ENCODE measurements at regions not wholly inside any gene's neighbourhood (a gene's known extent, or its start where the extent isn't known, plus 50 kb on each side); places are given as distances from the start of the nearest gene placed in this dataset.

- POLR2A ChIA-PET = no interaction called here
- no peak for TF ChIP-seq POLR2AphosphoS5 (IDR thresholded peaks at IDR 0.05; ENCODE audit: low read depth, low read length)
- TF ChIP-seq REST (IDR thresholded peaks at IDR 0.05; ENCODE audit: insufficient read depth in 1 of 2, low read depth in 2 of 2, low read length in 1 of 2) = no peak
- no peak for TF ChIP-seq TCF7L2 (IDR thresholded peaks at IDR 0.05; ENCODE audit: low read depth, low read length)
- TF ChIP-seq CTCF (IDR thresholded peaks at IDR 0.05) = no peak
- no peak for TF ChIP-seq SIN3A (IDR thresholded peaks at IDR 0.05; ENCODE audit: borderline replicate concordance, insufficient read depth, low read depth, low read length)
- H3K27ac ChIP-seq (ENCODE audit: low read length) = no peak overlapping the region
- CTCF ChIA-PET = no interaction called here
- no peaks in the 10 kb centered on the region for H3K27me3 ChIP-seq (ENCODE audit: control insufficient read depth, insufficient read depth, low read length)
- no TSS peak for BruUV-seq (replicated peaks)
- H3K4me3 ChIP-seq (ENCODE audit: low read depth in 2 of 2, low read length in 2 of 2) = no peak overlapping the region
- H3K36me3 ChIP-seq (ENCODE audit: control insufficient read depth, insufficient read depth, low read length) = no peaks in the 10 kb centered on the region
- intact Hi-C loops (cut with micrococcal nuclease; ENCODE audit: unreplicated experiment) (no loop called here), in situ Hi-C loops (cut with HindIII; ENCODE audit: low pct_unique_long_range_greater_than_20kb, low sequenced_read_pairs) (no loop called here)
- ATAC-seq (no peak), DNase-seq (ENCODE audit: low read depth, low spot score) (no peak)
- H3K4me1 ChIP-seq (ENCODE audit: control insufficient read depth, insufficient read depth, low read length) = no peaks in the 10 kb centered on the region
- peaks cover 3% of the 10 kb centered on the region; the same call in 1 of the 2 replicates for H3K9me3 ChIP-seq (ENCODE audit: control insufficient read depth, insufficient read depth, low read depth, low read length)
Measured at GRCh38 chr3:34463414-34463813, 665.0 kb downstream of the PDCD6IP start.

- BruUV-seq (replicated peaks) = no TSS peak
- intact Hi-C loops (cut with micrococcal nuclease; ENCODE audit: unreplicated experiment) = no loop called here
- TF ChIP-seq REST (IDR thresholded peaks at IDR 0.05; ENCODE audit: insufficient read depth in 1 of 2, low read depth in 2 of 2, low read length in 1 of 2) (no peak), SIN3A (IDR thresholded peaks at IDR 0.05; ENCODE audit: borderline replicate concordance, insufficient read depth, low read depth, low read length) (no peak), POLR2AphosphoS5 (IDR thresholded peaks at IDR 0.05; ENCODE audit: low read depth, low read length) (no peak), TCF7L2 (IDR thresholded peaks at IDR 0.05; ENCODE audit: low read depth, low read length) (no peak), CTCF (IDR thresholded peaks at IDR 0.05) (no peak)
- H3K27ac ChIP-seq (ENCODE audit: low read length) = no peak overlapping the region
- no peaks in the 10 kb centered on the region for H3K36me3 ChIP-seq (ENCODE audit: control insufficient read depth, insufficient read depth, low read length)
- no peak for ATAC-seq
- no peaks in the 10 kb centered on the region for H3K27me3 ChIP-seq (ENCODE audit: control insufficient read depth, insufficient read depth, low read length)
- no peak for DNase-seq (ENCODE audit: low read depth, low spot score)
- no peak overlapping the region for H3K4me3 ChIP-seq (ENCODE audit: low read depth in 2 of 2, low read length in 2 of 2)
- ChIA-PET CTCF (no interaction called here), POLR2A (no interaction called here)
- in situ Hi-C loops (cut with HindIII; ENCODE audit: low pct_unique_long_range_greater_than_20kb, low sequenced_read_pairs) = no loop called here
- no peaks in the 10 kb centered on the region for H3K9me3 ChIP-seq (ENCODE audit: control insufficient read depth, insufficient read depth, low read depth, low read length)
- no peaks in the 10 kb centered on the region for H3K4me1 ChIP-seq (ENCODE audit: control insufficient read depth, insufficient read depth, low read length)
Measured at GRCh38 chr3:34464646-34465045, 666.2 kb downstream of the PDCD6IP start.
